ENCODE measurements at regions not wholly inside any gene's neighbourhood (a gene's known extent, or its start where the extent isn't known, plus 50 kb on each side); places are given as distances from the start of the nearest gene placed in this dataset.
"Not testable (repeated sequence)": the region's sequence is repeated elsewhere in the genome, so short reads cannot be mapped to it uniquely, and the experiment has no call there.

GRCh38 chr11:13216019-13216710 lies 61.4 kb upstream of the BMAL1 start:
- no peaks in the 10 kb centered on the region for H3K9me2 ChIP-seq (ENCODE audit: low read depth, low read length)
- no peaks in the 10 kb centered on the region for H3K4me1 ChIP-seq (ENCODE audit: insufficient read depth, low read length, severe bottlenecking)
- H3K27me3 ChIP-seq (ENCODE audit: insufficient read depth, low read length) = no peaks in the 10 kb centered on the region
- H3K9ac ChIP-seq (ENCODE audit: low read length) = no peak overlapping the region
- H3K79me2 ChIP-seq (ENCODE audit: insufficient read depth, low read length) = no peaks in the 10 kb centered on the region
- no peak overlapping the region for H2AFZ ChIP-seq (ENCODE audit: low read length)
- H3F3A ChIP-seq (ENCODE audit: insufficient read depth, low read length) = no peaks in the 10 kb centered on the region
- no peaks in the 10 kb centered on the region for H4K20me1 ChIP-seq (ENCODE audit: insufficient read depth, low read length)
- no peak overlapping the region for H3K4me3 ChIP-seq (ENCODE audit: low read depth, low read length, poor library complexity, severe bottlenecking)
- H3K9me3 ChIP-seq (ENCODE audit: low read length) = no peaks in the 10 kb centered on the region
- TF ChIP-seq, protein P1, sequence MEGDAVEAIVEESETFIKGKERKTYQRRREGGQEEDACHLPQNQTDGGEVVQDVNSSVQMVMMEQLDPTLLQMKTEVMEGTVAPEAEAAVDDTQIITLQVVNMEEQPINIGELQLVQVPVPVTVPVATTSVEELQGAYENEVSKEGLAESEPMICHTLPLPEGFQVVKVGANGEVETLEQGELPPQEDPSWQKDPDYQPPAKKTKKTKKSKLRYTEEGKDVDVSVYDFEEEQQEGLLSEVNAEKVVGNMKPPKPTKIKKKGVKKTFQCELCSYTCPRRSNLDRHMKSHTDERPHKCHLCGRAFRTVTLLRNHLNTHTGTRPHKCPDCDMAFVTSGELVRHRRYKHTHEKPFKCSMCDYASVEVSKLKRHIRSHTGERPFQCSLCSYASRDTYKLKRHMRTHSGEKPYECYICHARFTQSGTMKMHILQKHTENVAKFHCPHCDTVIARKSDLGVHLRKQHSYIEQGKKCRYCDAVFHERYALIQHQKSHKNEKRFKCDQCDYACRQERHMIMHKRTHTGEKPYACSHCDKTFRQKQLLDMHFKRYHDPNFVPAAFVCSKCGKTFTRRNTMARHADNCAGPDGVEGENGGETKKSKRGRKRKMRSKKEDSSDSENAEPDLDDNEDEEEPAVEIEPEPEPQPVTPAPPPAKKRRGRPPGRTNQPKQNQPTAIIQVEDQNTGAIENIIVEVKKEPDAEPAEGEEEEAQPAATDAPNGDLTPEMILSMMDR (IDR thresholded peaks at IDR 0.05; ENCODE audit: low read length) = no peak
- no peak overlapping the region for H3K27ac ChIP-seq (ENCODE audit: low read depth, low read length, poor library complexity, severe bottlenecking)
- no peak overlapping the region for H3K4me2 ChIP-seq (ENCODE audit: low read length)
- H3K36me3 ChIP-seq (ENCODE audit: insufficient read depth, low read length) = no peaks in the 10 kb centered on the region

- H3K4me2 ChIP-seq (ENCODE audit: low read length) = no peak overlapping the region
Observed at GRCh38 chr11:13216711-13217075, 60.9 kb upstream of the BMAL1 start.

GRCh38 chr11:13218685-13219084 lies 58.9 kb upstream of the BMAL1 start:
- not testable (repeated sequence) for H3K9me2 ChIP-seq (ENCODE audit: low read depth, low read length); H3K36me3 ChIP-seq (ENCODE audit: insufficient read depth, low read length); H3K79me2 ChIP-seq (ENCODE audit: insufficient read depth, low read length); H3K9ac ChIP-seq (ENCODE audit: low read length); H2AFZ ChIP-seq (ENCODE audit: low read length); H4K20me1 ChIP-seq (ENCODE audit: insufficient read depth, low read length); H3F3A ChIP-seq (ENCODE audit: insufficient read depth, low read length); H3K27ac ChIP-seq (ENCODE audit: low read depth, low read length, poor library complexity, severe bottlenecking); H3K27me3 ChIP-seq (ENCODE audit: insufficient read depth, low read length); H3K4me3 ChIP-seq (ENCODE audit: low read depth, low read length, poor library complexity, severe bottlenecking); H3K4me1 ChIP-seq (ENCODE audit: insufficient read depth, low read length, severe bottlenecking); H3K4me2 ChIP-seq (ENCODE audit: low read length); H3K9me3 ChIP-seq (ENCODE audit: low read length)

More at GRCh38 chr11:13216711-13217075, 60.9 kb upstream of the BMAL1 start:
- TF ChIP-seq EZH2 (IDR thresholded peaks at IDR 0.05; ENCODE audit: borderline replicate concordance, low read length) = no peak
- TF ChIP-seq, protein P1 (IDR thresholded peaks at IDR 0.05; ENCODE audit: low read length) = no peak
- Histone ChIP-seq H3F3A (ENCODE audit: insufficient read depth, low read length) (no peaks in the 10 kb centered on the region), H3K79me2 (ENCODE audit: insufficient read depth, low read length) (no peaks in the 10 kb centered on the region), H3K9me2 (ENCODE audit: low read depth, low read length) (no peaks in the 10 kb centered on the region), H3K36me3 (ENCODE audit: insufficient read depth, low read length) (no peaks in the 10 kb centered on the region), H3K27ac (ENCODE audit: low read depth, low read length, poor library complexity, severe bottlenecking) (no peak overlapping the region), H2AFZ (ENCODE audit: low read length) (no peak overlapping the region), H3K4me1 (ENCODE audit: insufficient read depth, low read length, severe bottlenecking) (no peaks in the 10 kb centered on the region), H3K9ac (ENCODE audit: low read length) (no peak overlapping the region), H3K27me3 (ENCODE audit: insufficient read depth, low read length) (no peaks in the 10 kb centered on the region), H3K9me3 (ENCODE audit: low read length) (no peaks in the 10 kb centered on the region), H4K20me1 (ENCODE audit: insufficient read depth, low read length) (no peaks in the 10 kb centered on the region), H3K4me3 (ENCODE audit: low read depth, low read length, poor library complexity, severe bottlenecking) (no peak overlapping the region)

DNA sequence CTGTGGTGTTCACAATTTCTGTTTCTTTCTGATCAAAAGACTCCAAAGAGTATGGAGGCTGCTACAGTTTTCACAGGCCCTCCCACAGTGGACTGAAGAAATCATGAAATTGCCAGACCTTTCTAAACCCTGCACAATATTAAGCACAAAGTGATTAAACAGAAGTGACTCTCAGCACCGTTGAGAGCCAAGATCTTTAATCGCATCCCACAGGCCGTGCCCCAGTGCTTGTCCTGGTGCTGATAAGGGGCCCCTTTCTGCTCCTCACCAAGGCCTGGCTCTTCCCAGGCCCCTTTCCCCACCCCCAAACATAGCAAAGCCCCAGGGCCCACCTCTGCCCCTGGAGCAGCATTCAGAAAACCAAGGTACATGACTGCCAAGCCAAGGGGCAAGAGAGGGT lies 57.4 kb upstream of the BMAL1 start:
- H4K20me1 ChIP-seq (ENCODE audit: insufficient read depth, low read length) = no peaks in the 10 kb centered on the region
- H3K79me2 ChIP-seq (ENCODE audit: insufficient read depth, low read length) = no peaks in the 10 kb centered on the region
- no peaks in the 10 kb centered on the region for H3K9me3 ChIP-seq (ENCODE audit: low read length)
- no peaks in the 10 kb centered on the region for H3F3A ChIP-seq (ENCODE audit: insufficient read depth, low read length)
- H3K4me2 ChIP-seq (ENCODE audit: low read length) = no peak overlapping the region
- no peak overlapping the region for H2AFZ ChIP-seq (ENCODE audit: low read length)
- no peaks in the 10 kb centered on the region for H3K4me1 ChIP-seq (ENCODE audit: insufficient read depth, low read length, severe bottlenecking)
- H3K27ac ChIP-seq (ENCODE audit: low read depth, low read length, poor library complexity, severe bottlenecking) = no peak overlapping the region
- no peaks in the 10 kb centered on the region for H3K27me3 ChIP-seq (ENCODE audit: insufficient read depth, low read length)
- H3K9ac ChIP-seq (ENCODE audit: low read length) = no peak overlapping the region
- H3K4me3 ChIP-seq (ENCODE audit: low read depth, low read length, poor library complexity, severe bottlenecking) = no peak overlapping the region
- no peaks in the 10 kb centered on the region for H3K9me2 ChIP-seq (ENCODE audit: low read depth, low read length)
- TF ChIP-seq, protein P1 (IDR thresholded peaks at IDR 0.05; ENCODE audit: low read length) = no peak
- no peak for TF ChIP-seq EZH2 (IDR thresholded peaks at IDR 0.05; ENCODE audit: borderline replicate concordance, low read length)
- H3K36me3 ChIP-seq (ENCODE audit: insufficient read depth, low read length) = no peaks in the 10 kb centered on the region

Measured in OCI-LY1 (cell line).